OCI-LY1 (cell line): ENCODE measurements at regions not wholly inside any gene's neighbourhood (a gene's known extent, or its start where the extent isn't known, plus 50 kb on each side); places are given as distances from the start of the nearest gene placed in this dataset.
"Not testable (repeated sequence)": the region's sequence is repeated elsewhere in the genome, so short reads cannot be mapped to it uniquely, and the experiment has no call there.

Experiments
- H2AFZ ChIP-seq: fragments of 200-600 bp; sonication (generic), shearing (Covaris generic); 2 replicates; pipeline ENCODE4 v1.6.0; 2014; ENCODE audit warnings: antibody characterized with exemption, mild to moderate bottlenecking, low read length
- H3F3A ChIP-seq: fragments of 200-600 bp; sonication (generic), shearing (Covaris generic); 2 replicates; pipeline ENCODE4 v1.6.0; 2014; ENCODE audit warnings: mild to moderate bottlenecking, antibody characterized with exemption, low read length, moderate library complexity; ENCODE audit not compliant: insufficient read depth
- H3K27ac ChIP-seq: fragments of 200-600 bp; sonication (generic); 2 replicates; pipeline ENCODE4 v1.5.1; 2014; ENCODE audit warnings: low read length, mixed run types, mild to moderate bottlenecking, low read depth; ENCODE audit not compliant: poor library complexity, severe bottlenecking
- H3K27me3 ChIP-seq: fragments of 200-600 bp; sonication (generic); 2 replicates; pipeline ENCODE4 v1.6.0; 2014; ENCODE audit warnings: antibody characterized with exemption, mild to moderate bottlenecking, low read length, moderate library complexity; ENCODE audit not compliant: insufficient read depth
- H3K36me3 ChIP-seq: fragments of 200-600 bp; sonication (generic); 2 replicates; pipeline ENCODE4 v1.6.1; 2014; ENCODE audit warnings: mild to moderate bottlenecking, antibody characterized with exemption, low read length, moderate library complexity, mixed read lengths; ENCODE audit not compliant: insufficient read depth
- H3K4me1 ChIP-seq: fragments of 200-600 bp; sonication (generic); 2 replicates; pipeline ENCODE4 v1.5.1; 2014; ENCODE audit warnings: mild to moderate bottlenecking, low read length, moderate library complexity; ENCODE audit not compliant: insufficient read depth, severe bottlenecking
- H3K4me2 ChIP-seq: fragments of 200-600 bp; sonication (generic), shearing (Covaris generic); 2 replicates; pipeline ENCODE4 v1.6.1; 2014; ENCODE audit warnings: low read length
- H3K4me3 ChIP-seq: fragments of 200-600 bp; sonication (generic); 2 replicates; pipeline ENCODE4 v1.5.1; 2014; ENCODE audit warnings: low read length, low read depth, mild to moderate bottlenecking, mixed read lengths; ENCODE audit not compliant: poor library complexity, severe bottlenecking
- H3K79me2 ChIP-seq: fragments of 200-600 bp; shearing (Covaris generic); 2 replicates; pipeline ENCODE4 v1.6.1; 2016; ENCODE audit warnings: mixed run types, low read length, mixed read lengths; ENCODE audit not compliant: insufficient read depth
- H3K9ac ChIP-seq: fragments of 200-600 bp; sonication (generic), shearing (Covaris generic); 2 replicates; pipeline ENCODE4 v1.6.1; 2014; ENCODE audit warnings: mild to moderate bottlenecking, low read length, mixed read lengths
- H3K9me2 ChIP-seq: fragments of 200-600 bp; sonication (generic), shearing (Covaris generic); 2 replicates; pipeline ENCODE4 v1.6.1; 2014; ENCODE audit warnings: low read depth, mild to moderate bottlenecking, low read length, mixed read lengths
- H3K9me3 ChIP-seq: fragments of 200-600 bp; shearing (Covaris generic); 2 replicates; pipeline ENCODE4 v1.6.1; 2014; ENCODE audit warnings: low read length, mixed read lengths
- H4K20me1 ChIP-seq: fragments of 200-600 bp; sonication (generic), shearing (Covaris generic); 2 replicates; pipeline ENCODE4 v1.6.0; 2016; ENCODE audit warnings: mild to moderate bottlenecking, low read length; ENCODE audit not compliant: insufficient read depth

- not testable (repeated sequence) for H3K36me3 ChIP-seq, H2AFZ ChIP-seq, H3K79me2 ChIP-seq, H3K4me2 ChIP-seq, H3K9me3 ChIP-seq, H3K9me2 ChIP-seq, H3F3A ChIP-seq, H3K27me3 ChIP-seq, H3K4me1 ChIP-seq, H3K27ac ChIP-seq, H3K4me3 ChIP-seq, H3K9ac ChIP-seq, H4K20me1 ChIP-seq
These were observed 149.3 kb upstream of the CCZ1B start for GRCh38 chr7:6975346-6975745.

DNA sequence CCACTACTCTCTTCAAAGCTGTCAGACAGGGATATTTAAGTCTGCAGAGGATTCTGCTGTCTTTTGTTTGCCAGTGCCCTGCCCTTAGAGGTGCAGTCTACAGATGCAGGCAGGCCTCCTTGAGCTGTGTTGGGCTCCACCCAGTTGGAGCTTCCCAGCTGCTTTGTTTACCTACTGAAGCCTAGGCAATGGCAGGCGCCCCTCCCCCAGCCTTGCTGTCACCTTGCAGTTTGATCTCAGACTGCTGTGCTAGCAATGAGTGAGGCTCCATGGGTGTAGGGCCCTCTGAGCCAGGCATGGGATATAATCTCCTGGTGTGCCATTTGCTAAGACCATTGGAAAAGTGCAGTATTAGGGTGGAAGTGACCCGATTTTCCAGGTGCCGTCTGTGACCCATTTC lies 151.3 kb upstream of the CCZ1B start:
- not testable (repeated sequence) for H3K4me1 ChIP-seq, H3K79me2 ChIP-seq, H3K4me2 ChIP-seq, H4K20me1 ChIP-seq, H3K9me3 ChIP-seq, H3K9me2 ChIP-seq, H3K4me3 ChIP-seq, H3F3A ChIP-seq, H3K27ac ChIP-seq, H3K36me3 ChIP-seq, H2AFZ ChIP-seq, H3K27me3 ChIP-seq, H3K9ac ChIP-seq

DNA sequence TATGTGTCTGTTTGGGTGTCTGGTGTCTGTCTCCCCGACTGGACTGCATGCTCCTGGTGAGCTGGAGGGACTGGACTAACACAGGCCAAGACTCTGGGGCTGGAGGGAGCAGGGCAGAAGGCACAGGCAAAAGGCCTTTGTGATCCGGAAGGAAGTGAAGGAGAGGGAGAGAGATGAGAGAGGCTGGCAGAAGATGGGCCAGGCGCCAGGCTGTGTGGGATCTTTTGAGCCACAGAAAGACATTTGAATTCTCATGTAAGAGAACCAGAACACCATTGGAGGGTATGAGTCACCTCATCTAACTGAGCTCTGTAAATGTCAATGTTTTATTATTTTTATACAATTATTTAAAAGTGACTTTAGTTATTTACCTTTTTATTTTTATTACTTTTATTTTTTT lies 152.3 kb upstream of the CCZ1B start:
- H3K27me3 ChIP-seq, H3K27ac ChIP-seq, H3K9ac ChIP-seq, H3K36me3 ChIP-seq, H3K9me3 ChIP-seq, H3K79me2 ChIP-seq, H3F3A ChIP-seq, H3K9me2 ChIP-seq, H3K4me2 ChIP-seq, H3K4me3 ChIP-seq, H3K4me1 ChIP-seq, H4K20me1 ChIP-seq, H2AFZ ChIP-seq: not testable (repeated sequence)

- H3K36me3 ChIP-seq, H3K9me2 ChIP-seq, H3K4me3 ChIP-seq, H2AFZ ChIP-seq, H4K20me1 ChIP-seq, H3K79me2 ChIP-seq, H3K9me3 ChIP-seq, H3K27me3 ChIP-seq, H3K4me1 ChIP-seq, H3K27ac ChIP-seq, H3K9ac ChIP-seq, H3F3A ChIP-seq, H3K4me2 ChIP-seq: not testable (repeated sequence)
These were observed 153.4 kb upstream of the CCZ1B start for GRCh38 chr7:6979456-6979855.

GRCh38 chr7:6982375-6982774 lies 156.3 kb upstream of the CCZ1B start:
- not testable (repeated sequence) for H3K27me3 ChIP-seq, H3K4me3 ChIP-seq, H3K4me2 ChIP-seq, H3K4me1 ChIP-seq, H3K9ac ChIP-seq, H2AFZ ChIP-seq, H3K9me2 ChIP-seq, H3K27ac ChIP-seq, H3K9me3 ChIP-seq, H4K20me1 ChIP-seq, H3K36me3 ChIP-seq, H3K79me2 ChIP-seq, H3F3A ChIP-seq

DNA sequence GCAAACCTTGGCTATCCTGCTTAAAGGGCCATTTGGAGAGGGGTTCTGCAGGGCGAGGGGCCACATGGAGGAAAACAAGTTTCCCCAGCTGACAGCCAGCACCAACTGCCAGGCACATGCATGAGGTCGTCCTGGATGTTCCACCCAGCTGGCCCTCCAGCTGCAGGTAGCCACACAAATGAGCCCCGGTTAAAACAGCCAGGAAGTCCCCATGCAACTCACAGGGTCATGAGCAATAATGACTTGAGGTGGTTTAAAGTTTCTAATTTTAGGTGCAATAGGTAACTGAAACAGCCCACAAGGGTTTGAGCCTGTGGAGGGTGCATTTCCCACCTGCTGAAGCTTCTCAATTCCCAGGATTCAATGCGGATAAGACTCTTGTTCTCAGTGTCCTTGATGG lies 160.8 kb upstream of the CCZ1B start:
- H4K20me1 ChIP-seq, H3K9ac ChIP-seq, H2AFZ ChIP-seq, H3K27me3 ChIP-seq, H3K36me3 ChIP-seq, H3F3A ChIP-seq, H3K9me3 ChIP-seq, H3K4me1 ChIP-seq, H3K9me2 ChIP-seq, H3K4me2 ChIP-seq, H3K4me3 ChIP-seq, H3K79me2 ChIP-seq, H3K27ac ChIP-seq: not testable (repeated sequence)

GRCh38 chr7:6988608-6989007 lies 162.5 kb upstream of the CCZ1B start:
- not testable (repeated sequence) for H3K36me3 ChIP-seq, H2AFZ ChIP-seq, H3K9ac ChIP-seq, H3K4me3 ChIP-seq, H3K4me2 ChIP-seq, H3K9me3 ChIP-seq, H4K20me1 ChIP-seq, H3K27ac ChIP-seq, H3K27me3 ChIP-seq, H3K4me1 ChIP-seq, H3F3A ChIP-seq, H3K79me2 ChIP-seq, H3K9me2 ChIP-seq

DNA sequence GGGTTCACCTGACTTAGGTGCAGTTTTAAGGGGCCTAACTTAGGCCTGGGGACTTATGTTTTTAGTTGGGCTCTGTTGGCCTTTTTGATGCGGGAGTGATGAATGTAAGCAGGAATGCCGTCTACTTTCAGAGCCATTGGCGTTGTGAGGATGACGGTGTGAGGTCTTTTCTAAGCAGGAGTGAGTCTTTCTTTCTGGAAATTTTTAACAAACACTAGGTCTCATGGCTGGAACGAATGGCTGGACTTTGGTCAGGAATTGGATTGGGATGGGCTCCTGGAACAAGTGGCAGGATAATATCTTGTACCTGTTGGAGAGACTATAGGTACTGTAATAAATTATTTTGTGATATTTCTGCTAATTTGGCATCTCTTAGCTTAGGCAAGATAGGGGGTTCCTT lies 163.9 kb upstream of the CCZ1B start:
- H3F3A ChIP-seq, H3K27ac ChIP-seq: not testable (repeated sequence)

More for the DNA sequence above, 163.9 kb upstream of the CCZ1B start:
- H2AFZ ChIP-seq, H4K20me1 ChIP-seq, H3K4me3 ChIP-seq, H3K27me3 ChIP-seq, H3K9me3 ChIP-seq, H3K9me2 ChIP-seq, H3K4me2 ChIP-seq, H3K79me2 ChIP-seq, H3K36me3 ChIP-seq, H3K9ac ChIP-seq, H3K4me1 ChIP-seq: not testable (repeated sequence)
